SIG-M5 treated with dmso at 0.1 percent for 504 hours (cell line): ENCODE measurements at regions not wholly inside any gene's neighbourhood (a gene's known extent, or its start where the extent isn't known, plus 50 kb on each side); places are given as distances from the start of the nearest gene placed in this dataset.
"Not testable (repeated sequence)": the region's sequence is repeated elsewhere in the genome, so short reads cannot be mapped to it uniquely, and the experiment has no call there.

Source experiments
- DNase-seq: peaks from one replicate; lab custom pipeline; 2025; ENCODE audit not compliant: unreplicated experiment; lab: John Stamatoyannopoulos, UW

DNA sequence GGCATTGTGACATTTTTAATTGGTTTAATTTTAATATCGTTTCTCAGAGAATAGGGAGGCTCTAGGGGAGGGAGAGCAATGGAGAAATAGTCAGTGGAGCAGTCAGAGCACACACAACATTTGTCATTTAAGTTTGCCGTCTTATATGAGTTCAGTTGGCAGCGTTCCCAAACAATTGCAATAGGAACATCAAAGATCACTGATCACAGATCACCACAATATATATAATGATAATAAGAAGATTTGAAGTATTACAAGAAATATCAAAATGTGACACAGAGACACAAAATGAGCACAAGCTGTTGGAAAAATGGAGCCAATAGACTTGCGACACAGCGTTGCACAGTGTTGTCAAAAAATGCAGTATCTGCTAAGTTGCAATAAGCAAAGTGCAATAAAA, 303.7 kb downstream of the CDH19 start:
- DNase-seq, result no peak

DNA sequence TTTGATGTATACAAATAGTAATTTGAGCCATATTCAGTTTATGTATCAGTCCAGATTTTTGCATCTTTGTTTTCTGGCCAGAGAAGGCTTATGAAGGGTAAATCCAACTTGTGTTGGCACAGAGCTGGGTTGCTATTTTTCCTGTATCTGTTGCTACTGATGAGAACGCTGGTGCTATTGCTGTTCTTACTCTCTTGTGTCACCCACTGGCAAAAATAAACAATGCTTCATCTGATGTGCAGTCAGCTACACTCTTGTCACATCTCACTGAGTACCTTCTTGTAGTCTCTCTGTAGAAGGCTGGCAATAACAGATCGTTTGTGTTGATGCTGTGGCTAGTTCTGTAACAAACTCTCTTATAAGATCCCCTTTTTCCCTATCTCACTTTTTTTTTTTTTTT, 323.4 kb downstream of the CDH19 start:
- DNase-seq, result no peak

DNA sequence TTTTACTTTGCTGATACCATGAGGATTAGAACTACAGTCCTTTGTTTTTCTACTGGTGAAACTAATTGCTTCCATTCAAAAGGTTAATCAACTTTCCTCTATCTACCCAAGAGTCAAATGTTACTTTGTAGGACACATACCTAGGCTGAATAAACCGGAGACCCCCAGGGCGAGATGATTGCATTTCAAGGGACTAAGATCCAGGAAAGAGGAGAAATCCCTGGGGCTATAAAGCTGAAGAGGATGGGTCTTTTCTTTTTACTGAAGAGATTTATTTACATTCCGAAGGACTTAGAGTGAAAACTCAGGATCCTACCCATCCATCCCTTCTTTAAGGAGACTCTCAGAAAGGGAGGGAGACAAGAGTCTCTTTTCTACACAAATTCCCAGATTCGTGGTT, 331.9 kb downstream of the CDH19 start:
- no peak for DNase-seq

DNA sequence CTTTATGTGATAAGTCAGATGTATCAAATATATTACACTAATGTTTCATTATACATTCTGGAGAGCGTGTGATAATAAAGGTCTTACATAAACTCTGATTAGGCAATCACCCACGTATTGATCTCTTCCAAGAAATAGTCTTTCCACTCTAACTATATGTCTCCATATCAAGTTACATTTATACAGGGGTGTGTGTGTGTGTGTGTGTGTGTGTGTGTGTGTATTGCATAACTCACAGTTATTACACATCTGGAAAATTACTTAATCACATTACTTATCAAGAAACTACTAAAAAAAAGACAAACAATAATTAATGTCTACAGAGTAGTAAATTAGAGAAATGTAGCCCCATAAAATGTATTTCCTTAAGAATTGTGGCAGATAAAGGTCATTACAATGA, 339.8 kb downstream of the CDH19 start:
- DNase-seq, result no peak

DNA sequence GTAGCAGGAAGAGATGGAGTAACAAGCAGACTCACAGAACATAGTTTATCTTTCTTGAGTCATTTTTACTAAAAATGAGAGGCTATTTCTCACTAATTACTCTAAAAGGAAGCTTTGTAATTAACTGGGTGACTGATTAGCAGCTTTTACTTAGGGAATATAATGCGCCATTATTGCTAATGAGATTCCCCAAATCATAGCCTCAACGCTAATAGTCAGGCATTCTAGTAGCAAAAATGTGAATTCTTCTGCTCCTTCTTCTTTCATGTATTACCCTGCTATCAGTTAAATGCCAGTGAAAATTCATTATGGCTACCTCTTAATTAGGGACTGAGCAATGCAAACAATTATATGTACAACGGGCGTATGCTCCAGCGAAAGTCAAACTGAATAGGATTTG, 349.8 kb downstream of the CDH19 start:
- DNase-seq, result no peak

GRCh38 chr18:66252703-66253102, 351.2 kb downstream of the CDH19 start:
- DNase-seq, result no peak

GRCh38 chr18:66235206-66235605, 368.7 kb downstream of the CDH19 start:
- DNase-seq, result no peak

GRCh38 chr18:66226782-66227181, 377.1 kb downstream of the CDH19 start:
- DNase-seq, result peak; percentile 15

DNA sequence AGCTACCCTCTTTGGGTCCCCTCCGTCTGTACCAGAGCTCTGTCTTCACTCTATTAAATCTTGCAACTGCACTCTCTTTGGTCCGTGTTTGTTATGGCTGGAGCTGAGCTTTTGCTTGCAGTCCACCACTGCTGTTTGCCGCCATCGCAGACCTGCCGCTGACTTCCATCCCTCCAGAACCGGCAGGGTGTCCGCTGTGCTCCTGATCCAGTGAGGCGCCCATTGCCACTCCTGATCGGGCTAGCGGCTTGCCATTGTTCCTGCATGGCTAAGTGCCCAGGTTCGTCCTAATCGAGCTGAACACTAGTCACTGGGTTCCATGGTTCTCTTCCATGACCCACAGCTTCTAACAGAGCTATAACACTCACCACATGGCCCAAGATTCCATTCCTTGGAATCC, 380.6 kb downstream of the CDH19 start:
- DNase-seq, result not testable (repeated sequence)

DNA sequence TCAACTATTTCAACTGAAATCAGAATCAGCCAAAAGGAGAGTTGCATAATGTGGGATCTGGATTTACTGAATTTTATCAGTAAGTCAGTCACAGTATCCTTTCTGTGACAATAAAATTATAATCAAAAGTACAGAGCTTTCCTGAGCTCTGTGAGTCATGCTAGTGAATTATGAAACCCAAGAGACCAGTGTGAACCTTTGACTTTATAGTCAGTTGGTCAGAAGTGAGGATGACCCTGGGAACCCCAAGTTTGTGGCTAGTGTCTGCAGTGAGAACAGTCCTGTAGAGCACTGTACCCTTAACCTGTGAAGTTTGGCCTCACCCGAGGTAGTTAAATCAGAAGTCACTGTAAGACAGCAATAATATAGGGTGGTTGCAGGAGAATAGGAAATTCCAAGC, 381.7 kb downstream of the CDH19 start:
- DNase-seq, result no peak

- no peak for DNase-seq
Observed at GRCh38 chr18:66219817-66220216, 384.1 kb downstream of the CDH19 start.

GRCh38 chr18:66211749-66212148, 392.1 kb downstream of the CDH19 start:
- no peak for DNase-seq

DNA sequence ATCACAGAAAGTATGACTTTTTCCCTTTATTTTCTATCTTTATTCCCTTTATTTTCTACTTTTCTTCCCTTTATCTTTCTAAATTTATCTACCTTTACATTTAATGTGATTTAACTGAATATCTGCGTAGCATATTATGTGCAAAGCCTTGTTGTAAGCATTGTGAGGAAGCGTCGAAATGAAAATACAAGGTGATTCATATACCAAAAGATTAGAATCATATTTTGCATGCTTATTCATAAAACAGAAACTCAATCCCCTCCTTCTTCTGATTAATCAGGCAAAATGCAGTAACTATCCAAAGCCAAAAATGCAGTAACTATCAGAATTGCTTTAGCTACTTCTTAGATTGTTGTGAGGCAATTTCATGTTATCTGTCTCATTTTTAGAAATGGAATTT, 393.0 kb downstream of the CDH19 start:
- DNase-seq, result no peak

- DNase-seq, result no peak
Observed at GRCh38 chr18:66209656-66210055, 394.2 kb downstream of the CDH19 start.

- no peak for DNase-seq
Observed at GRCh38 chr18:66196805-66197204, 407.1 kb downstream of the CDH19 start.

GRCh38 chr18:66193938-66194337, 410.0 kb downstream of the CDH19 start:
- DNase-seq, result no peak

DNA sequence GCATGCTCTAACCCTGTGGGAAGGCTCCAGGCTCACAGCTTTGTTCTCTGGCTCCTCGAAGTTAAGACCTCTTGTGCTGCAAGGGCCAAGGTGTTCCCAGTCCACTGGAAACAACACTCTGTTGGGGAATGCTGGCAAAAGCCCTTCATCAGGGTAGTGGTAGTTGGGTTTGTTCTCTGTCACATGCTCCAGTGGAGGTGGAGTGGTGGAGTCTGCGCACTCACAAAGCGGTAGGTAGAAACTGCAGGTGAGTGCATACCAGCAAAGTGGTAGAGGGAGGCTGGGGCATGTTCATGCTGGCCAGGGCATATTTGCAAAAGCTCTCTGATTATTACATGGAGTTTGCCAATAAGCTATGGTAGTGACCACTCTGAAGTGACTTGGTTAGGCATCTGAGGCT, 410.5 kb downstream of the CDH19 start:
- DNase-seq, result no peak

DNA sequence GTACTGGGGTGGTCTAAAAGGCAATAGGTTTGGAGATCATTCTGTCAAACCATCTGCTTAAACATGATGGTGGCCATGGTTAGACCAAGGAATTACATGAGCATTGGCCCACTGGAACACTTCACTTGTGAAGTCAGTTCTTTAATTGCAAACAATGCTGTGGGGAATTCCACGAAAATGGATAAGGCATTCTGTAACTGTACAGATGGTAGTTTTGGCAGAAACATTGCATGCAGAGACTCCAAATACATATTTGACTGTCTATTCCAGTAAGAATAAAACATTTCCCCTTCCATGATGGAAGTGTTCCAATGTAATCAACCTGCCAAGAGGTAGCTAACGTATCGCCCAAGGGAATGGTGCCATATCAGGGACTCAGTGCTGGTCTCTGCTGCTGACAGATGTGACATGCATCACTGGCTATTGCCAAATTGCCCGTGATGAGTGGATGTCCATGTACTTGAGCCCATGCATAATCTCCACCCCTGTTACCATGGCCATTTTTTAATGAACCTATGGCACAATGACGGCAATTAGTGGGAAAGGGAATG, 417.9 kb downstream of the CDH7 start:
- no peak for DNase-seq

- no peak for DNase-seq
Observed at GRCh38 chr18:66167829-66168684, 417.2 kb downstream of the CDH7 start.

GRCh38 chr18:66160007-66160406, 409.2 kb downstream of the CDH7 start:
- no peak for DNase-seq

- no peak for DNase-seq
Observed at GRCh38 chr18:66159451-66159850, 408.6 kb downstream of the CDH7 start.

GRCh38 chr18:66156946-66157687, 406.3 kb downstream of the CDH7 start:
- DNase-seq, result no peak
